Osteoblast (primary cell): ENCODE measurements at regions not wholly inside any gene's neighbourhood (a gene's known extent, or its start where the extent isn't known, plus 50 kb on each side); places are given as distances from the start of the nearest gene placed in this dataset.
"Not testable (repeated sequence)": the region's sequence is repeated elsewhere in the genome, so short reads cannot be mapped to it uniquely, and the experiment has no call there.

Experiments used
- DNase-seq: peaks from one replicate; pipeline ENCODE4 v3.0.0; 2011; ENCODE audit warnings: low spot score, mixed read lengths; ENCODE audit not compliant: insufficient read length; ENCODE audit errors: missing footprints
- H2AFZ ChIP-seq: 2 replicates; pipeline ENCODE4 v1.6.0; 2011; ENCODE audit warnings: mild to moderate bottlenecking, low read length
- H3K27ac ChIP-seq: 2 replicates; pipeline ENCODE4 v1.5.1; 2011; ENCODE audit warnings: mild to moderate bottlenecking, low read depth, low read length, moderate library complexity
- H3K27me3 ChIP-seq: 2 replicates; pipeline ENCODE4 v1.6.0; 2012; ENCODE audit warnings: mild to moderate bottlenecking, control low read depth, inconsistent platforms, low read length, moderate library complexity; ENCODE audit not compliant: insufficient read depth
- H3K36me3 ChIP-seq: 2 replicates; pipeline ENCODE4 v1.5.1; 2011; ENCODE audit warnings: mild to moderate bottlenecking, low read length, control low read depth, moderate library complexity; ENCODE audit not compliant: insufficient read depth
- H3K4me1 ChIP-seq: 2 replicates; pipeline ENCODE4 v1.5.1; 2011; ENCODE audit warnings: mild to moderate bottlenecking, low read length, control low read depth, moderate library complexity; ENCODE audit not compliant: insufficient read depth
- H3K4me2 ChIP-seq: 2 replicates; pipeline ENCODE4 v1.6.0; 2011; ENCODE audit warnings: mild to moderate bottlenecking, low read length; ENCODE audit not compliant: insufficient read depth
- H3K4me3 ChIP-seq: fragments of 200-600 bp; sonication (generic); 3 replicates; pipeline ENCODE4 v1.5.1; 2012; ENCODE audit warnings: mild to moderate bottlenecking, low read length, inconsistent platforms; ENCODE audit not compliant: insufficient read depth
- H3K79me2 ChIP-seq: 2 replicates; pipeline ENCODE4 v1.6.0; 2012; ENCODE audit warnings: mild to moderate bottlenecking, low read length, control low read depth, inconsistent platforms; ENCODE audit not compliant: insufficient read depth
- H3K9me3 ChIP-seq: 2 replicates; pipeline ENCODE4 v1.5.1; 2011; ENCODE audit warnings: low read depth, low read length, control low read depth
- H4K20me1 ChIP-seq: 2 replicates; pipeline ENCODE4 v1.6.0; 2012; ENCODE audit warnings: mild to moderate bottlenecking, low read length, control low read depth; ENCODE audit not compliant: insufficient read depth
- TF ChIP-seq, protein P1 (sequence below): IDR thresholded peaks from 2 replicates; pipeline ENCODE4 v1.5.1; 2011; ENCODE audit warnings: mild to moderate bottlenecking, low read depth, low read length, moderate library complexity; ENCODE audit errors: extremely low read depth

DNA sequence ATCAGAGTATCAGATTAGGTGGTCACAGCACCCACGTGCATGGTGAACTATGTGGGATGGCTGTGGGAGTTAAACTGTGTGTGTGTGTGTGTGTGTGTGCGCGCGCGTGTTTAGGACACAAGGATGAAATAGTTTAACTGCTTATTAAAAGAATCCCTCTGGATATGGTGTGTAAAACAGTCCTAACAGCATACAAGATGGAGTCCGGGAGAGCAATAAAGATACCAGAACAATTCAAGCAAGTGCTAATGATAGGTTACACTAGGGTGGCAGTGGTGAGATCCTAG lies 202.2 kb downstream of the IPMK start:
- Histone ChIP-seq H3K4me3 (no peak overlapping the region), H3K4me2 (no peak overlapping the region), H3K27me3 (peaks cover 35% of the 10 kb centered on the region), H3K27ac (no peak overlapping the region), H4K20me1 (no peaks in the 10 kb centered on the region), H2AFZ (no peak overlapping the region), H3K79me2 (no peaks in the 10 kb centered on the region), H3K36me3 (no peaks in the 10 kb centered on the region), H3K4me1 (no peaks in the 10 kb centered on the region), H3K9me3 (no peaks in the 10 kb centered on the region)
- no peak for DNase-seq
- TF ChIP-seq, protein P1, sequence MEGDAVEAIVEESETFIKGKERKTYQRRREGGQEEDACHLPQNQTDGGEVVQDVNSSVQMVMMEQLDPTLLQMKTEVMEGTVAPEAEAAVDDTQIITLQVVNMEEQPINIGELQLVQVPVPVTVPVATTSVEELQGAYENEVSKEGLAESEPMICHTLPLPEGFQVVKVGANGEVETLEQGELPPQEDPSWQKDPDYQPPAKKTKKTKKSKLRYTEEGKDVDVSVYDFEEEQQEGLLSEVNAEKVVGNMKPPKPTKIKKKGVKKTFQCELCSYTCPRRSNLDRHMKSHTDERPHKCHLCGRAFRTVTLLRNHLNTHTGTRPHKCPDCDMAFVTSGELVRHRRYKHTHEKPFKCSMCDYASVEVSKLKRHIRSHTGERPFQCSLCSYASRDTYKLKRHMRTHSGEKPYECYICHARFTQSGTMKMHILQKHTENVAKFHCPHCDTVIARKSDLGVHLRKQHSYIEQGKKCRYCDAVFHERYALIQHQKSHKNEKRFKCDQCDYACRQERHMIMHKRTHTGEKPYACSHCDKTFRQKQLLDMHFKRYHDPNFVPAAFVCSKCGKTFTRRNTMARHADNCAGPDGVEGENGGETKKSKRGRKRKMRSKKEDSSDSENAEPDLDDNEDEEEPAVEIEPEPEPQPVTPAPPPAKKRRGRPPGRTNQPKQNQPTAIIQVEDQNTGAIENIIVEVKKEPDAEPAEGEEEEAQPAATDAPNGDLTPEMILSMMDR, result no peak

DNA sequence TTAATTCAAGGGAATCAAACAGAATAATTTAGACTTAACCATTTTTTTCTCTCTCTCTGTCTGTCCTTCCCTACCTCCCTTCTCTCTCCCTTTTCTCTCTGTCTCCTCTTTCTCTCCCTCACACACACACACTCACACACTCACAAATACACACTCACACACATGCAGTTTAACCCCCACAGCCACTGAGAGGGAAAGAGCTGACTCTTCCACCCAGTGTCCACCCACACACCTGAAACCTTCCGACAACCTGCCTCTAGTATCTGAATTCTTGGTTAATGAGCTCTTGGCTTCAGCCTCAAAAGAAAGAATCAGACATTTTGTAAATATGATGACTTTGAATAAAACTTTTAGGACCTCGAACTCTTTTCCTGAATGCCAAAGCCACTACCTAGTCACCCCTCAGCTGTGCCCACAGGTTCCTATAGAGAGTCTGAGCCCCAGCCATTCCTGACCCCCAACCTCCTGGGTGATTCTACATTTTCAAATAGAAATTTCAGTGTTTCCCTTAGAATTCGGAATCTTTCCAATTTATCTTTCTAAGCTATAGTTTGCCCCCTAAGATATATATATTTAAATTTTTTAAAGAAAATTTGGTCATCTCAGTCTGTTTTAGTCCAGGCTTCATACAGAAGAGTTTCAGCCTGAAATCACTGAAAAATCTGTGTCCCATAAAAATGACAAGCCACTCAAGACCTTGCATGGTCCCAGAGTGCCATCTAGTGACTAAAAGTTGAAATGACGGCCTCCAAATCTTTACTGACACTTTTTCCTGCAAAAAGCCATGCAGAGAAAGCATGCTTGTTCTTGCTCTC lies 202.8 kb downstream of the IPMK start:
- Histone ChIP-seq H3K36me3 (no peaks in the 10 kb centered on the region), H3K4me2 (no peak overlapping the region), H3K79me2 (no peaks in the 10 kb centered on the region), H2AFZ (no peak overlapping the region), H3K9me3 (no peaks in the 10 kb centered on the region), H3K27me3 (peaks cover 32% of the 10 kb centered on the region), H3K4me3 (no peak overlapping the region), H3K4me1 (no peaks in the 10 kb centered on the region), H3K27ac (no peak overlapping the region), H4K20me1 (no peaks in the 10 kb centered on the region)
- TF ChIP-seq, protein P1, result peak; percentile 93
- peak; percentile 85 for DNase-seq

DNA sequence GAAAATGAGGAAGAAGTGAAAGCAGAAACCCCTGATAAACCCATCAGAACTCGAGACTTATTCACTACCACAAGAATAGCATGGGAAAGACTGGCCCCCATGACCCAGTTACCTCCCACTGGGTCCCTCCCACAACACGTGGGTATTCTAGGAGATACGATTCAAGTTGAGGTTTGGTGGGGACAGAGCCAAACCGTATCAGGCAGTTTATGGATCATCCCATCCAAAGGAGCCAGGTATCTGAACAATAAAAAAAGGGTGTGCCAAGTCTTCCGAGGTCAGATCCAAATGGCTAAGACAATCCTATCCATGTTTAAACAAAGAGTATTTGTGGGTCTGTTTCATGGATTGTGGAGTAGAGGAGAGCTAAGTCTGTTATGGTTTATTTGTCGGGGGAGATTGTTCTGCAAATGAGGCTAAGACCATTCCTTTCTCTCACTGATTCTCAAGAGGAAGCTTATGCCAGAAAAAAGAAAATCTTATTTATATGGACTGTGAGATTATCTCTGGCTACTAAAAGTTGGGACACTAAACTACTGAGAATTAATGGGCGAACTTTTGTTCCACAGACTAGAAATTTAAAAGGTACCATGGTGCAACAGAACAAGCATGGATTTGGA lies 203.7 kb downstream of the IPMK start:
- H3K79me2 ChIP-seq, result no peaks in the 10 kb centered on the region
- peaks cover 23% of the 10 kb centered on the region for H3K27me3 ChIP-seq
- no peaks in the 10 kb centered on the region for H3K9me3 ChIP-seq
- no peak overlapping the region for H3K4me2 ChIP-seq
- no peak overlapping the region for H3K27ac ChIP-seq
- no peak for DNase-seq
- no peak overlapping the region for H3K4me3 ChIP-seq
- no peaks in the 10 kb centered on the region for H4K20me1 ChIP-seq
- TF ChIP-seq, protein P1, result no peak
- no peaks in the 10 kb centered on the region for H3K4me1 ChIP-seq
- H2AFZ ChIP-seq, result peak overlapping the region; percentile 35
- no peaks in the 10 kb centered on the region for H3K36me3 ChIP-seq

DNA sequence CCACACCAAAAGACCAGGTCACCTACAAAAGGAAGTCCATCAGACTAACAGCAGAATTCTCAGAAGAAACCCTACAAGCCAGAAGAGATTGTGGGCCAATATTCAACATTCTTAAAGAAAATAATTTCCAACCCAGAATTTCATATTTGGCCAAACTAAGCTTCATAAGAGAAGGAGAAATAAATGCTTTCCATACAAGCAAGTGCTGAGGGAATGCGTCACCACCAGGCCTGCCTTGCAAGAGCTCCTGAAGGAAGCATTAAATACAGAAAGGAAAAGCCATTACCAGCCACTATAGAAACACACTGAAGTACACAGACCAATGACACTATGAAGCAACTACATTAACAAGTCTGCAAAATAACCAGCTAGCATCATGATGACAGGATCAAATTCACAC lies 209.0 kb downstream of the IPMK start:
- not testable (repeated sequence) for H3K36me3 ChIP-seq, H3K4me3 ChIP-seq, H3K4me2 ChIP-seq, H4K20me1 ChIP-seq, H3K79me2 ChIP-seq, H3K4me1 ChIP-seq, H3K9me3 ChIP-seq, DNase-seq, H2AFZ ChIP-seq, H3K27me3 ChIP-seq, H3K27ac ChIP-seq
